Renal cortical epithelial cell (primary cell): ENCODE measurements at regions not wholly inside any gene's neighbourhood (a gene's known extent, or its start where the extent isn't known, plus 50 kb on each side); places are given as distances from the start of the nearest gene placed in this dataset.
A peak's percentile ranks its signal among the peaks of the same experiment; 100 is the strongest.

Source experiments
- DNase-seq: peaks from one replicate; pipeline ENCODE4 v3.0.0-alpha.2; 2011; ENCODE audit warnings: low read depth

- peak; percentile 8 for DNase-seq
Observed at GRCh38 chr20:9920866-9921265, 82.0 kb upstream of the PAK5 start.

GRCh38 chr20:9919271-9920014 is 80.6 kb upstream of the PAK5 start:
- DNase-seq, result no peak

- DNase-seq, result no peak
Observed at GRCh38 chr20:9918348-9918747, 79.5 kb upstream of the PAK5 start.

- DNase-seq, result peak; percentile 7
Observed at GRCh38 chr20:9916761-9917160, 77.9 kb upstream of the PAK5 start.

GRCh38 chr20:9912858-9913434 is 74.1 kb upstream of the PAK5 start:
- DNase-seq, result peak; percentile 21

GRCh38 chr20:9912290-9912689 is 73.4 kb upstream of the PAK5 start:
- no peak for DNase-seq

GRCh38 chr20:9911519-9911918 is 72.6 kb upstream of the PAK5 start:
- no peak for DNase-seq

GRCh38 chr20:9909167-9909566 is 70.3 kb upstream of the PAK5 start:
- no peak for DNase-seq

GRCh38 chr20:9903048-9903655 is 64.3 kb upstream of the PAK5 start:
- DNase-seq, result peak; percentile 6

- DNase-seq, result no peak
Observed at GRCh38 chr20:9889270-9889981, 50.5 kb upstream of the PAK5 start.
